SK-N-SH treated with all-trans-retinoic acid at 6 μM for 48 hours (cell line): ENCODE measurements at regions not wholly inside any gene's neighbourhood (a gene's known extent, or its start where the extent isn't known, plus 50 kb on each side); places are given as distances from the start of the nearest gene placed in this dataset.

Source experiments
- ZNF70 ChIP-seq: fragments of 450-650 bp; formaldehyde crosslinking; IDR thresholded peaks from 2 replicates; pipeline ENCODE4 v1.5.0; 2020; ENCODE audit warnings: mild to moderate bottlenecking, moderate library complexity
- ZNF8 ChIP-seq: fragments of 450-650 bp; formaldehyde crosslinking; IDR thresholded peaks from 2 replicates; pipeline ENCODE4 v1.5.0; 2020; ENCODE audit warnings: mild to moderate bottlenecking, moderate library complexity
- TF ChIP-seq, protein P1 (sequence below): fragments of 250-450 bp; sonication (Bioruptor Pico); IDR thresholded peaks from 2 replicates; pipeline ENCODE4 v1.5.1; 2021; ENCODE audit warnings: mild to moderate bottlenecking, moderate library complexity
- TF ChIP-seq, protein P2 (sequence below): fragments of 250-450 bp; sonication (Bioruptor Pico); IDR thresholded peaks from 2 replicates; pipeline ENCODE4 v1.8.0; 2020; ENCODE audit warnings: mild to moderate bottlenecking, moderate library complexity, borderline replicate concordance

DNA sequence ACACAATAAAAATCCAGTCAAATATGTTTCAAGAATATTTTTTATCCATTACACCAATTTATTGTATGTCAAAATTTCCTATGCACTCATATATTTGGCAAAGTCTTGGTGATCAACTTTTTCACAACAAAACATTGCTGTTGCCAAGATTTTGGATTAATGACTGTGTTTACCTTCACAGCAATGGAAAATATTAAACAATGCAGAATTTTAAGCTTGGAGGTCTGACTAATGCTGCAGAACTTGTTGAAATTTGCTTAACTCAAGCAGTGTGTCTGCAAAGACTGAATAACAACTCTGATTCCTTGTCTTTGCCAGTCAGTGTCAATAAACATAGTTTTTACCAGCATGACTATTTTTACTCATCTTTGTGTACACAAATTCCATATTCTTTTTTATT is 336.4 kb downstream of the CCER1 start:
- TF ChIP-seq ZNF8 (CRISPR knock-in tag) (no peak), ZNF70 (CRISPR knock-in tag) (no peak)
- TF ChIP-seq, protein P1, sequence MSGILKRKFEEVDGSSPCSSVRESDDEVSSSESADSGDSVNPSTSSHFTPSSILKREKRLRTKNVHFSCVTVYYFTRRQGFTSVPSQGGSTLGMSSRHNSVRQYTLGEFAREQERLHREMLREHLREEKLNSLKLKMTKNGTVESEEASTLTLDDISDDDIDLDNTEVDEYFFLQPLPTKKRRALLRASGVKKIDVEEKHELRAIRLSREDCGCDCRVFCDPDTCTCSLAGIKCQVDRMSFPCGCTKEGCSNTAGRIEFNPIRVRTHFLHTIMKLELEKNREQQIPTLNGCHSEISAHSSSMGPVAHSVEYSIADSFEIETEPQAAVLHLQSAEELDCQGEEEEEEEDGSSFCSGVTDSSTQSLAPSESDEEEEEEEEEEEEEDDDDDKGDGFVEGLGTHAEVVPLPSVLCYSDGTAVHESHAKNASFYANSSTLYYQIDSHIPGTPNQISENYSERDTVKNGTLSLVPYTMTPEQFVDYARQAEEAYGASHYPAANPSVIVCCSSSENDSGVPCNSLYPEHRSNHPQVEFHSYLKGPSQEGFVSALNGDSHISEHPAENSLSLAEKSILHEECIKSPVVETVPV (CRISPR knock-in tag), result no peak
- TF ChIP-seq, protein P2, sequence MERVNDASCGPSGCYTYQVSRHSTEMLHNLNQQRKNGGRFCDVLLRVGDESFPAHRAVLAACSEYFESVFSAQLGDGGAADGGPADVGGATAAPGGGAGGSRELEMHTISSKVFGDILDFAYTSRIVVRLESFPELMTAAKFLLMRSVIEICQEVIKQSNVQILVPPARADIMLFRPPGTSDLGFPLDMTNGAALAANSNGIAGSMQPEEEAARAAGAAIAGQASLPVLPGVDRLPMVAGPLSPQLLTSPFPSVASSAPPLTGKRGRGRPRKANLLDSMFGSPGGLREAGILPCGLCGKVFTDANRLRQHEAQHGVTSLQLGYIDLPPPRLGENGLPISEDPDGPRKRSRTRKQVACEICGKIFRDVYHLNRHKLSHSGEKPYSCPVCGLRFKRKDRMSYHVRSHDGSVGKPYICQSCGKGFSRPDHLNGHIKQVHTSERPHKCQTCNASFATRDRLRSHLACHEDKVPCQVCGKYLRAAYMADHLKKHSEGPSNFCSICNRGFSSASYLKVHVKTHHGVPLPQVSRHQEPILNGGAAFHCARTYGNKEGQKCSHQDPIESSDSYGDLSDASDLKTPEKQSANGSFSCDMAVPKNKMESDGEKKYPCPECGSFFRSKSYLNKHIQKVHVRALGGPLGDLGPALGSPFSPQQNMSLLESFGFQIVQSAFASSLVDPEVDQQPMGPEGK (CRISPR knock-in tag), result no peak
